Effector memory CD4-positive, alpha-beta T cell (primary cell): ENCODE measurements at regions not wholly inside any gene's neighbourhood (a gene's known extent, or its start where the extent isn't known, plus 50 kb on each side); places are given as distances from the start of the nearest gene placed in this dataset.

ENCODE experiments used
- DNase-seq, 3 donors: peaks; one replicate each; pipeline ENCODE4 v3.0.0-alpha.2; 2020
- H3K27ac ChIP-seq: 2 replicates; pipeline ENCODE4 v1.7.0; 2013; ENCODE audit warnings: mild to moderate bottlenecking, low read length, moderate library complexity; ENCODE audit not compliant: insufficient read depth, poor library complexity, severe bottlenecking
- H3K27me3 ChIP-seq: replicated peaks from 2 replicates; pipeline ENCODE4 v1.7.0; 2013; ENCODE audit warnings: mild to moderate bottlenecking, low read length; ENCODE audit not compliant: insufficient read depth, control insufficient read depth, poor library complexity, severe bottlenecking
- H3K36me3 ChIP-seq: 2 replicates; pipeline ENCODE4 v1.7.0; 2013; ENCODE audit warnings: mild to moderate bottlenecking, low read length, moderate library complexity; ENCODE audit not compliant: control insufficient read depth, insufficient read depth
- H3K4me1 ChIP-seq: 2 replicates; pipeline ENCODE4 v1.7.0; 2013; ENCODE audit warnings: low read length, mild to moderate bottlenecking; ENCODE audit not compliant: control insufficient read depth, insufficient read depth, poor library complexity, severe bottlenecking
- H3K4me3 ChIP-seq: 2 replicates; pipeline ENCODE4 v1.7.0; 2013; ENCODE audit warnings: low read length, low read depth, mild to moderate bottlenecking; ENCODE audit not compliant: insufficient read depth, poor library complexity, severe bottlenecking
- H3K9me3 ChIP-seq: 2 replicates; pipeline ENCODE4 v1.7.0; 2013; ENCODE audit warnings: mild to moderate bottlenecking, low read length, moderate library complexity; ENCODE audit not compliant: control insufficient read depth

DNA sequence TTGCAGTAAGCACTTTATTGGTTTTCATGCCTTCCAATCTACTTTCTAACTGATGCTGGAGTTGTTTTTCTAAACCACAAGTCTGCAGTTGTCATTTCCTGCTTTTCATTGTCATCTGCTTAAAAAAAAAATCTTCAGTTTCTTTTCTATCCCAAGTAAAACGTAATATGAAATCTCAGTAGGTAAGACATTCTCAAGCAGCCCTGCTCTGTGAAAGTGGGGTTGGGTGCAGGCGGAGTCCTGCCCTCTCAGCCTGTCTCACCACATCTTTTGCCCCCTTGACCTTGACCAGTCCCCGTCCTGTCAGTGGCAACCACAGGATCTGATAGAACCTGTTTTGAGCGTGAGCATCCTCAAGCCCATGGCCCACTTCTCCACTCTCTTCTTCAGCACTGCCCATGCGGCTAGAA is 80.0 kb upstream of the CPO start:
- H3K4me3 ChIP-seq: no peak overlapping the region

GRCh38 chr2:206863196-206863595 is 76.1 kb upstream of the CPO start:
- H3K27ac ChIP-seq: no peak overlapping the region
- no peaks in the 10 kb centered on the region for H3K27me3 ChIP-seq
- H3K9me3 ChIP-seq: no peaks in the 10 kb centered on the region
- H3K4me3 ChIP-seq: no peak overlapping the region
- no peaks in the 10 kb centered on the region for H3K36me3 ChIP-seq
- no peak for DNase-seq
- no peaks in the 10 kb centered on the region for H3K4me1 ChIP-seq

More for the DNA sequence above, 80.0 kb upstream of the CPO start:
- no peaks in the 10 kb centered on the region for H3K9me3 ChIP-seq
- no peaks in the 10 kb centered on the region for H3K36me3 ChIP-seq
- H3K4me1 ChIP-seq: no peaks in the 10 kb centered on the region
- no peak for DNase-seq
- H3K27ac ChIP-seq: peak overlapping the region; percentile 1
- H3K27me3 ChIP-seq: no peaks in the 10 kb centered on the region

GRCh38 chr2:206863716-206864115 is 75.6 kb upstream of the CPO start:
- no peak for DNase-seq
- Histone ChIP-seq H3K9me3 (no peaks in the 10 kb centered on the region), H3K4me3 (no peak overlapping the region), H3K4me1 (no peaks in the 10 kb centered on the region), H3K27ac (no peak overlapping the region), H3K36me3 (no peaks in the 10 kb centered on the region), H3K27me3 (no peaks in the 10 kb centered on the region)

DNA sequence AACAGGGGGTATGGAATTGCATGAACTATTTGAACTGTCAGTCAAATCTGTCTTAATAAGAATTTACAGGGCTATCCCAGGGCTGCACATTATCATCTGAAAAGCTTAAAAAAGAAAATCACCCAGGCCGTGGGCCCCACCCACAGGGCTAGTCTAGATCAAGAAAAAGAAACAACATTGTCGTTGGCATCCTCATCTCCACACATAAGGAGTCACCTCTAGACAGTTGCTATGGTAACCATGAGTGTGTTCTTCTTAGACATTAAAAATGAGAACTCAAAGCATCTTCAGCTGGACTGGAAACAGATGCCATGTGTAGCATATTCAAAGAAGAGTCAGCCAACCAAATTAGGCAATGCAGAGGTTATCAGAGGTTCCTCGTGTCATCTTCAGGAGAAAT is 72.3 kb upstream of the CPO start:
- Histone ChIP-seq H3K4me1 (no peaks in the 10 kb centered on the region), H3K27ac (no peak overlapping the region), H3K9me3 (no peaks in the 10 kb centered on the region), H3K36me3 (no peaks in the 10 kb centered on the region), H3K4me3 (no peak overlapping the region), H3K27me3 (no peaks in the 10 kb centered on the region)
- DNase-seq: no peak

- H3K4me3 ChIP-seq: no peak overlapping the region
- DNase-seq: no peak
- no peaks in the 10 kb centered on the region for H3K27me3 ChIP-seq
- no peaks in the 10 kb centered on the region for H3K4me1 ChIP-seq
- no peak overlapping the region for H3K27ac ChIP-seq
- no peaks in the 10 kb centered on the region for H3K36me3 ChIP-seq
- no peaks in the 10 kb centered on the region for H3K9me3 ChIP-seq
Observed at GRCh38 chr2:206869824-206870495, 69.4 kb upstream of the CPO start.

GRCh38 chr2:206873423-206873822 is 65.9 kb upstream of the CPO start:
- DNase-seq: no peak
- H3K27me3 ChIP-seq: no peaks in the 10 kb centered on the region
- no peak overlapping the region for H3K27ac ChIP-seq
- no peaks in the 10 kb centered on the region for H3K36me3 ChIP-seq
- no peaks in the 10 kb centered on the region for H3K4me1 ChIP-seq
- no peaks in the 10 kb centered on the region for H3K9me3 ChIP-seq
- no peak overlapping the region for H3K4me3 ChIP-seq

- H3K4me3 ChIP-seq: no peak overlapping the region
- H3K9me3 ChIP-seq: no peaks in the 10 kb centered on the region
- no peaks in the 10 kb centered on the region for H3K27me3 ChIP-seq
- DNase-seq: no peak
- H3K27ac ChIP-seq: no peak overlapping the region
- H3K4me1 ChIP-seq: no peaks in the 10 kb centered on the region
- H3K36me3 ChIP-seq: no peaks in the 10 kb centered on the region
Observed at GRCh38 chr2:206875701-206876100, 63.6 kb upstream of the CPO start.

DNA sequence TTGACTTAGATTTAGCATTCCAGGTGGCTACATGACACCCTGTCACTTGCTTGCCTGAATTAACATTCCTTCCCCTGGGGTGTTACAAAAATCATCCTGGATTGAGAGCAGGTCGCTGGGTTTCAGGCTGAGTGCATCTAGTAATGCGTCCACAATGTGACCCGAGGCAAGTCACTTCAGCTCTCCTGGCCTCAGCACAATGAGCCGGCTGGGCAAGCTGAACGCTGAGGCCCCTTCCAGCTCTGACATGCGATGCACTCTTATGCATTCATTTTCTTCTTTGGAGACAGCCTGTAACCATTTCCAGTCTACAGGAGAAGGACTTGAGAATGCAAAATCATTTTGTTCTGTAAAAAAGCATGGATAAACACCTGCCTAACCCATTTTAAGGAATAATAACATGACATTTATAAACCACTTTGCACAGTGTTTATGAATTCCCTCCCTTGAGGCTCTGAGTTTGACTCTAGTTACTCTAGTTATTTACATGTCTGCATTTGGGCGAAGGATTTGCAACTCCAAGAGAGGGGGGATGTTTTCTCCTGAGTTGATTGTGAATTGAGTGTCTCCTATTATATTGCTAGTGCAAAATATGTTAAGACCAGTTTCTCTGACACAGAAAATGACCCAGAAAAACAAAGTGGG is 63.0 kb upstream of the CPO start:
- Histone ChIP-seq H3K36me3 (no peaks in the 10 kb centered on the region), H3K27me3 (no peaks in the 10 kb centered on the region), H3K27ac (no peak overlapping the region), H3K9me3 (no peaks in the 10 kb centered on the region), H3K4me1 (no peaks in the 10 kb centered on the region), H3K4me3 (no peak overlapping the region)
- no peak for DNase-seq

- Histone ChIP-seq H3K27ac (no peak overlapping the region), H3K9me3 (no peaks in the 10 kb centered on the region), H3K4me1 (no peaks in the 10 kb centered on the region), H3K36me3 (no peaks in the 10 kb centered on the region), H3K4me3 (no peak overlapping the region), H3K27me3 (no peaks in the 10 kb centered on the region)
- no peak for DNase-seq
Observed at GRCh38 chr2:206881708-206882410, 57.5 kb upstream of the CPO start.

DNA sequence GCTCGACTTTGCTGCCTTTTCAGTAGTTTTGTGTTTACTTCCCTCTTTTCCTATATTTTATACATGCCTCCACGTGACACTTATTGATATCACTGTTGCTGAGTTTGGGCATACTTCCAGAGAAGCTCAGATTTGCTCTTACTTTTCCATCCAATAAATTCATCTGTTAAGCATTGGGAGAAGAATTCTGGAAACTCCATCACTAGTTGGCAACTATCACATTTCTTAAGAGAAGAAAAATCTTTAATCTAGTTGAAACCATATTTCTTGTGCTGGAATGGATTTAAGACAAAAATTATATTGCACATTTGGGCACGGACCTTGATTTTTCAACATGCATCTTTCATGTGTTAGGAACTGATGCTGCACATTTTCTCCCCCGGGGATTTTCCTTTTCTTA is 52.6 kb upstream of the CPO start:
- Histone ChIP-seq H3K36me3 (no peaks in the 10 kb centered on the region), H3K27ac (no peak overlapping the region), H3K4me3 (no peak overlapping the region), H3K27me3 (no peaks in the 10 kb centered on the region), H3K4me1 (no peaks in the 10 kb centered on the region), H3K9me3 (no peaks in the 10 kb centered on the region)
- DNase-seq: no peak
